Panc1 (cell line): ENCODE measurements at regions not wholly inside any gene's neighbourhood (a gene's known extent, or its start where the extent isn't known, plus 50 kb on each side); places are given as distances from the start of the nearest gene placed in this dataset.

Source experiments
- ATAC-seq: fragments of 200-7000 bp; cut with Tn5 transposase; 2 replicates; pipeline ENCODE4 v1.9.1; 2020; ENCODE audit warnings: mild to moderate bottlenecking, moderate library complexity
- BruUV-seq: library from RNA; stranded (reverse); fragments of 400-500 nt; replicated peaks from 2 replicates; lab custom pipeline; 2021; lab: Mats Ljungman, UMichigan
- CTCF ChIA-PET: fragments of 300-600 bp; sonication (Branson Sonifier 250); formaldehyde crosslinking; loops from one replicate; lab custom pipeline; 2022; ENCODE audit warnings: antibody characterized with exemption; lab: Charles Lee
- POLR2A ChIA-PET: fragments of 300-600 bp; sonication (Branson Sonifier 250); formaldehyde crosslinking; loops from one replicate; lab custom pipeline; 2022; ENCODE audit warnings: antibody characterized with exemption; lab: Charles Lee
- DNase-seq: peaks from one replicate; pipeline ENCODE4 v3.0.0-alpha.2; 2010; ENCODE audit warnings: low read depth, low spot score
- H3K27ac ChIP-seq: 2 replicates; pipeline ENCODE4 v1.5.1; 2011; ENCODE audit warnings: mild to moderate bottlenecking, low read length, inconsistent platforms
- H3K27me3 ChIP-seq: fragments of 200-500 bp; sonication (Bioruptor generic); 2 replicates; pipeline ENCODE4 v1.6.0; 2014; ENCODE audit warnings: low read length, inconsistent platforms; ENCODE audit not compliant: control insufficient read depth, insufficient read depth
- H3K36me3 ChIP-seq: fragments of 200-500 bp; sonication (Bioruptor generic); 2 replicates; pipeline ENCODE4 v1.5.1; 2014; ENCODE audit warnings: inconsistent platforms, mild to moderate bottlenecking, low read length, moderate library complexity; ENCODE audit not compliant: control insufficient read depth, insufficient read depth
- H3K4me1 ChIP-seq: 2 replicates; pipeline ENCODE4 v1.5.1; 2011; ENCODE audit warnings: inconsistent platforms, mild to moderate bottlenecking, low read length, moderate library complexity; ENCODE audit not compliant: control insufficient read depth, insufficient read depth
- H3K4me3 ChIP-seq, 2 experiments: 2 replicates each; pipeline ENCODE4 v1.5.1; 2011 to 2012; ENCODE audit warnings: low read depth in 2 of 2, low read length in 2 of 2, mild to moderate bottlenecking in 2 of 2, inconsistent platforms in 1 of 2, moderate library complexity in 1 of 2
- H3K9me3 ChIP-seq: fragments of 200-500 bp; sonication (Bioruptor generic); 2 replicates; pipeline ENCODE4 v1.5.1; 2014; ENCODE audit warnings: low read depth, mild to moderate bottlenecking, inconsistent platforms, low read length, moderate library complexity; ENCODE audit not compliant: control insufficient read depth, insufficient read depth
- CTCF ChIP-seq: fragments of 450-650 bp; IDR thresholded peaks from 2 replicates; pipeline ENCODE4 v1.5.1; 2017; ENCODE audit warnings: mild to moderate bottlenecking
- POLR2AphosphoS5 ChIP-seq: IDR thresholded peaks from 2 replicates; pipeline ENCODE4 v1.6.1; 2012; ENCODE audit warnings: mild to moderate bottlenecking, low read depth, low read length, moderate library complexity
- REST ChIP-seq, 2 experiments: IDR thresholded peaks; 2 replicates each; pipeline ENCODE4 v1.6.1; 2011 to 2012; ENCODE audit warnings: low read depth in 2 of 2, control low read depth in 1 of 2, low read length in 1 of 2, mild to moderate bottlenecking in 1 of 2, moderate library complexity in 1 of 2; ENCODE audit not compliant: insufficient read depth in 1 of 2
- SIN3A ChIP-seq: IDR thresholded peaks from 2 replicates; pipeline ENCODE4 v1.6.1; 2012; ENCODE audit warnings: low read depth, mild to moderate bottlenecking, low read length, moderate library complexity, borderline replicate concordance; ENCODE audit not compliant: insufficient read depth
- TCF7L2 ChIP-seq: IDR thresholded peaks from 2 replicates; pipeline ENCODE4 v1.6.1; 2011; ENCODE audit warnings: mild to moderate bottlenecking, low read depth, low read length, inconsistent platforms
- in situ Hi-C: cut with HindIII; loops from 2 replicates; pipeline ENCODE4 v1.10.0; 2016; ENCODE audit warnings: low sequenced_read_pairs, low pct_unique_long_range_greater_than_20kb
- intact Hi-C: fragments of 100-400 bp; cut with micrococcal nuclease; formaldehyde crosslinking; loops from one replicate; pipeline ENCODE4 v1.10.0; 2022; ENCODE audit not compliant: unreplicated experiment

- no peak overlapping the region for H3K4me3 ChIP-seq
- no peak overlapping the region for H3K27ac ChIP-seq
- H3K4me1 ChIP-seq: no peaks in the 10 kb centered on the region
- ATAC-seq: no peak
- BruUV-seq: no TSS peak
- in situ Hi-C loops (no loop called here), intact Hi-C loops (no loop called here)
- no peaks in the 10 kb centered on the region for H3K27me3 ChIP-seq
- POLR2A ChIA-PET: no interaction called here
- DNase-seq: no peak
- CTCF ChIA-PET: no interaction called here
- no peaks in the 10 kb centered on the region for H3K9me3 ChIP-seq
- no peaks in the 10 kb centered on the region for H3K36me3 ChIP-seq
- TF ChIP-seq SIN3A (no peak), POLR2AphosphoS5 (no peak), REST (IDR thresholded peaks at IDR 0.05; ENCODE audit: insufficient read depth in 1 of 2, low read depth in 2 of 2, low read length in 1 of 2) (no peak)
Observed at GRCh38 chr5:16304846-16305245, 125.3 kb upstream of the MARCHF11 start.

DNA sequence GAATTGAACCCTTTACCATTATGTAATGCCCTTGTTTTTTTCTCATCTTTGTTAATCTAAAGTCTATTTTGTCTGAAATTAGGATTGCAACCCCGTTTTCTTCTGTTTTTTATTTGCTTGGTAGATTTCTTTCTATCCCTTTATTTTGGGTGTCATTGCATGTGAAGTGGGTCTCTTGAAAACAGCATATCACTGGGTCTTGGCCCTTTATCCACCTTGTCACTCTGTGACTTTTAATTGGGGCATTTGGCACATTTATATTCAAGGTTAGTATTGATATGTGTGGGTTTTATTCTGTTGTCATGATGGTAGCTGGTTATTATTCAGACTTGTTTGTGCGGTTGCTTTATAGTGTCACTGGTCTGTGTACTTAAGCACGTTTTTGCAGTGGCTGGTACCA is 117.4 kb upstream of the MARCHF11 start:
- no peaks in the 10 kb centered on the region for H3K9me3 ChIP-seq
- CTCF ChIA-PET: no interaction called here
- POLR2A ChIA-PET: no interaction called here
- intact Hi-C loops (no loop called here), in situ Hi-C loops (no loop called here)
- TF ChIP-seq REST (IDR thresholded peaks at IDR 0.05; ENCODE audit: insufficient read depth in 1 of 2, low read depth in 2 of 2, low read length in 1 of 2) (no peak), CTCF (no peak), POLR2AphosphoS5 (no peak), TCF7L2 (no peak), SIN3A (no peak)
- H3K4me3 ChIP-seq: no peak overlapping the region
- H3K36me3 ChIP-seq: no peaks in the 10 kb centered on the region
- H3K27ac ChIP-seq: no peak overlapping the region
- ATAC-seq: no peak
- DNase-seq: no peak
- no peaks in the 10 kb centered on the region for H3K4me1 ChIP-seq
- BruUV-seq: no TSS peak
- no peaks in the 10 kb centered on the region for H3K27me3 ChIP-seq
